BJ (cell line): ENCODE measurements at regions not wholly inside any gene's neighbourhood (a gene's known extent, or its start where the extent isn't known, plus 50 kb on each side); places are given as distances from the start of the nearest gene placed in this dataset.

Experiments used
- CTCF ChIA-PET: fragments of 350-600 bp; formaldehyde crosslinking; extraction: SDS; loops from one replicate; lab custom pipeline; 2021; ENCODE audit warnings: antibody characterized with exemption, inconsistent platforms; lab: Yijun Ruan, JAX
- POLR2A ChIA-PET: fragments of 300-600 bp; sonication (Branson Sonifier 250); formaldehyde crosslinking; extraction: SDS; loops from one replicate; lab custom pipeline; 2021; ENCODE audit warnings: antibody characterized with exemption; lab: Charles Lee
- DNase-seq: peaks from one replicate; pipeline ENCODE4 v3.0.0-alpha.2; 2011; ENCODE audit warnings: low read depth
- H3K27me3 ChIP-seq: 2 replicates; pipeline ENCODE4 v1.6.0; 2011; ENCODE audit warnings: low read length; ENCODE audit not compliant: control insufficient read depth, insufficient read depth
- H3K36me3 ChIP-seq: 2 replicates; pipeline ENCODE4 v1.5.1; 2011; ENCODE audit warnings: low read length; ENCODE audit not compliant: control insufficient read depth, insufficient read depth
- H3K4me3 ChIP-seq: 2 replicates; pipeline ENCODE4 v1.5.1; 2011; ENCODE audit warnings: low read depth, mild to moderate bottlenecking, control low read depth, low read length
- CTCF ChIP-seq: IDR thresholded peaks from 2 replicates; pipeline ENCODE4 v1.5.1; 2011; ENCODE audit warnings: low read depth, mild to moderate bottlenecking, control low read depth, inconsistent platforms, low read length, moderate library complexity; ENCODE audit not compliant: insufficient read depth

GRCh38 chr4:178351185-178351584, 908.9 kb upstream of the AGA start:
- no peak for TF ChIP-seq CTCF
- Histone ChIP-seq H3K27me3 (no peaks in the 10 kb centered on the region), H3K36me3 (no peaks in the 10 kb centered on the region), H3K4me3 (no peak overlapping the region)
- ChIA-PET POLR2A (no interaction called here), CTCF (no interaction called here)
- no peak for DNase-seq

- H3K36me3 ChIP-seq, result no peaks in the 10 kb centered on the region
- no peak for TF ChIP-seq CTCF
- POLR2A ChIA-PET, result no interaction called here
Measured at GRCh38 chr4:178356725-178357124, 914.5 kb upstream of the AGA start.

GRCh38 chr4:178385481-178385880, 943.2 kb upstream of the AGA start:
- DNase-seq, result no peak
- POLR2A ChIA-PET, result no interaction called here
- Histone ChIP-seq H3K27me3 (no peaks in the 10 kb centered on the region), H3K36me3 (no peaks in the 10 kb centered on the region), H3K4me3 (no peak overlapping the region)
- CTCF ChIA-PET, result no interaction called here
- no peak for TF ChIP-seq CTCF

More at GRCh38 chr4:178356725-178357124, 914.5 kb upstream of the AGA start:
- no peaks in the 10 kb centered on the region for H3K27me3 ChIP-seq
- H3K4me3 ChIP-seq, result no peak overlapping the region
- CTCF ChIA-PET, result no interaction called here
- no peak for DNase-seq

GRCh38 chr4:178387756-178388155, 945.5 kb upstream of the AGA start:
- no peak for TF ChIP-seq CTCF
- no peaks in the 10 kb centered on the region for H3K27me3 ChIP-seq
- no peak for DNase-seq
- H3K36me3 ChIP-seq, result no peaks in the 10 kb centered on the region
- POLR2A ChIA-PET, result no interaction called here
- H3K4me3 ChIP-seq, result no peak overlapping the region
- CTCF ChIA-PET, result no interaction called here

- TF ChIP-seq CTCF, result no peak
Measured at GRCh38 chr4:178395798-178396197, 953.6 kb upstream of the AGA start.

More at GRCh38 chr4:178395798-178396197, 953.6 kb upstream of the AGA start:
- POLR2A ChIA-PET, result no interaction called here
- no peak for DNase-seq
- Histone ChIP-seq H3K27me3 (no peaks in the 10 kb centered on the region), H3K4me3 (no peak overlapping the region), H3K36me3 (no peaks in the 10 kb centered on the region)
- CTCF ChIA-PET, result no interaction called here
